HepG2 (cell line): ENCODE measurements at regions not wholly inside any gene's neighbourhood (a gene's known extent, or its start where the extent isn't known, plus 50 kb on each side); places are given as distances from the start of the nearest gene placed in this dataset.

Experiments used
- ATAC-seq: fragments of 200-7000 bp; cut with Tn5 transposase; 3 replicates; pipeline ENCODE4 v1.9.1; 2020; ENCODE audit warnings: mild to moderate bottlenecking, moderate library complexity
- BruUV-seq: library from RNA; stranded (reverse); fragments of 400-500 nt; replicated peaks from 2 replicates; lab custom pipeline; 2021; lab: Mats Ljungman, UMichigan
- CTCF ChIA-PET: fragments of 300-600 bp; formaldehyde crosslinking; extraction: SDS; loops from one replicate; lab custom pipeline; 2021; ENCODE audit warnings: low total read pairs, inconsistent platforms, low intra/inter-chr PET ratio; lab: Yijun Ruan, JAX
- POLR2A ChIA-PET: fragments of 350-600 bp; sonication (Branson Sonifier 250); formaldehyde crosslinking; loops from one replicate; lab custom pipeline; 2020; ENCODE audit warnings: antibody characterized with exemption, inconsistent platforms; lab: Yijun Ruan, JAX
- DNase-seq: peaks from one replicate; pipeline ENCODE4 v3.0.0-alpha.2; 2015; ENCODE audit warnings: low spot score
- FAIRE-seq: peaks from 3 replicates; lab custom pipeline; 2011; peaks lifted over from hg19 to GRCh38; lab: Jason Lieb, UNC
- H2AFZ ChIP-seq: one replicate; pipeline ENCODE4 v1.6.1; 2011; ENCODE audit warnings: low read length, inconsistent platforms
- H3K27ac ChIP-seq: fragments of 300-600 bp; 3 replicates; pipeline ENCODE4 v1.8.0; 2011; ENCODE audit warnings: mixed run types, mild to moderate bottlenecking, mixed read lengths, low read length, inconsistent platforms; ENCODE audit not compliant: insufficient read depth; ENCODE audit errors: extremely low read length
- H3K27me3 ChIP-seq, 2 experiments: fragments of 200-600 bp in 1 of 2; 2 replicates in 1 of 2; 3 replicates in 1 of 2; pipeline versions ENCODE4 v1.6.0 to v1.8.0; 2011; ENCODE audit warnings: low read length in 2 of 2, mild to moderate bottlenecking in 2 of 2, moderate library complexity in 2 of 2, inconsistent platforms in 1 of 2; ENCODE audit not compliant: insufficient read depth in 2 of 2, control insufficient read depth in 1 of 2
- H3K36me3 ChIP-seq, 2 experiments: fragments of 200-600 bp in 1 of 2; replicated peaks in 1 of 2; 2 replicates in 1 of 2; 3 replicates in 1 of 2; pipeline versions ENCODE4 v1.5.1 to v1.8.0; 2011; ENCODE audit warnings: low read length in 2 of 2, inconsistent platforms in 1 of 2; ENCODE audit not compliant: insufficient read depth in 2 of 2, control insufficient read depth in 1 of 2
- H3K4me1 ChIP-seq: 2 replicates; pipeline ENCODE4 v1.5.1; 2012; ENCODE audit warnings: low read length, inconsistent platforms; ENCODE audit not compliant: insufficient read depth
- H3K4me2 ChIP-seq: 2 replicates; pipeline ENCODE4 v1.6.0; 2011; ENCODE audit warnings: low read depth, low read length, inconsistent platforms
- H3K4me3 ChIP-seq, 3 experiments: fragments of 200-600 bp in 1 of 3; sonication (generic), shearing (Covaris generic) in 1 of 3; replicated peaks in 1 of 3; 2 replicates each; pipeline ENCODE4 v1.5.1; 2011 to 2016; ENCODE audit warnings: low read length in 3 of 3, inconsistent platforms in 2 of 3, low read depth in 2 of 3, mild to moderate bottlenecking in 2 of 3, control low read depth in 1 of 3, mixed read lengths in 1 of 3; ENCODE audit not compliant: insufficient read depth in 1 of 3
- H3K79me2 ChIP-seq: one replicate; pipeline ENCODE4 v1.6.1; 2011; ENCODE audit warnings: low read length, inconsistent platforms; ENCODE audit not compliant: insufficient read depth
- H3K9ac ChIP-seq: 2 replicates; pipeline ENCODE4 v1.6.0; 2011; ENCODE audit warnings: mild to moderate bottlenecking, low read depth, low read length, inconsistent platforms; ENCODE audit not compliant: insufficient read depth
- H3K9me3 ChIP-seq: 2 replicates; pipeline ENCODE4 v1.5.1; 2012; ENCODE audit warnings: mild to moderate bottlenecking, low read length
- H4K20me1 ChIP-seq: 2 replicates; pipeline ENCODE4 v1.6.0; 2011; ENCODE audit warnings: inconsistent platforms, mild to moderate bottlenecking, low read length, moderate library complexity; ENCODE audit not compliant: insufficient read depth
- ATM ChIP-seq: fragments of 450-650 bp; IDR thresholded peaks from 2 replicates; pipeline ENCODE4 v1.7.1; 2017; ENCODE audit warnings: mild to moderate bottlenecking, borderline replicate concordance
- HOXA5 ChIP-seq: sonication (generic); formaldehyde crosslinking; IDR thresholded peaks from 2 replicates; pipeline ENCODE4 v1.4.0; 2020; ENCODE audit warnings: missing genetic modification reagents
- KMT2B ChIP-seq: IDR thresholded peaks from 2 replicates; pipeline ENCODE4 v1.6.1; 2016; ENCODE audit warnings: missing genetic modification reagents, missing compliant biosample characterization
- NRL ChIP-seq: sonication (generic); formaldehyde crosslinking; IDR thresholded peaks from 2 replicates; pipeline ENCODE4 v1.5.0; 2020; ENCODE audit warnings: missing genetic modification reagents, mild to moderate bottlenecking, moderate library complexity, borderline replicate concordance
- RARG ChIP-seq: sonication (generic); formaldehyde crosslinking; IDR thresholded peaks from 2 replicates; pipeline ENCODE4 v1.4.0; 2020; ENCODE audit warnings: low read depth, mild to moderate bottlenecking, missing genetic modification reagents
- TRIM24 ChIP-seq: sonication (generic); formaldehyde crosslinking; IDR thresholded peaks from 2 replicates; pipeline ENCODE4 v1.8.0; 2022; ENCODE audit warnings: mild to moderate bottlenecking, missing genetic modification reagents
- ZBTB21 ChIP-seq: sonication (generic); formaldehyde crosslinking; IDR thresholded peaks from 2 replicates; pipeline ENCODE4 v1.4.0; 2020; ENCODE audit warnings: missing genetic modification reagents
- ZNF225 ChIP-seq: sonication (generic); formaldehyde crosslinking; IDR thresholded peaks from 2 replicates; pipeline ENCODE4 v1.4.0; 2020; ENCODE audit warnings: mild to moderate bottlenecking, missing genetic modification reagents
- ZNF251 ChIP-seq: sonication (generic); formaldehyde crosslinking; IDR thresholded peaks from 2 replicates; pipeline ENCODE4 v1.9.0; 2021; ENCODE audit warnings: mild to moderate bottlenecking, missing genetic modification reagents
- WGBS: methylation state at CpG from one replicate; pipeline ENCODE4 v1.1.6; 2017; ENCODE audit warnings: low lambda C conversion rate; 5-methylcytosine and 5-hydroxymethylcytosine counted together
- in situ Hi-C: cut with HindIII; loops from 2 replicates; pipeline ENCODE4 v1.10.0; 2017; ENCODE audit warnings: low pct_unique_long_range_greater_than_20kb; ENCODE audit not compliant: extremely low pct_ligation_motif_present
- intact Hi-C: fragments of 100-400 bp; cut with micrococcal nuclease; formaldehyde crosslinking; loops from one replicate; pipeline ENCODE4 v1.10.0; 2022; ENCODE audit not compliant: unreplicated experiment
- TF ChIP-seq, protein P1 (sequence below): sonication (generic); formaldehyde crosslinking; IDR thresholded peaks from 2 replicates; pipeline ENCODE4 v1.5.0; 2020; ENCODE audit warnings: mild to moderate bottlenecking, missing genetic modification reagents, moderate library complexity

DNA sequence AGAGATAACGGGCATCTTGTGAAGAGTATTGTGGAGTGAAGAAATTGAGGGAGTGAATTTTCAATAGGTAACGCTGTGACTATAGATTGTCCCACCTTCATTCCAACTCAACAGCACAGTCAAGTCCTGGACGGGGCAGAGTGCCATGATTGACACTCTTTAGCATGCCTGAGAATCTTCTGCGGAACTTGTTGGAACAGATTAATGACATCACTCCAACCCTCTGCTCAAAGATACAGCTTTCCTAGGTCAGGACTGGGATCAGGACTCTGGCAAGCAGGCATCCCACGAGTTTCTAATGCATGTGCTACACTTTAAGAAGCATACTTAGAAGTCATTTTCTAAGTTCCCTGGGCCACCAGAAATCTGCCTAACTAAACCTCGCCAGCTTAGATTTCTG, 267.6 kb upstream of the CFAP20DC start:
- no peak overlapping the region for H3K9ac ChIP-seq
- no peak overlapping the region for H3K4me3 ChIP-seq
- no TSS peak for BruUV-seq
- 63% methylated on average over 6 of the region's 6 CpGs for WGBS
- ChIA-PET POLR2A (no interaction called here), CTCF (no interaction called here)
- TF ChIP-seq ZBTB21 (CRISPR knock-in tag) (no peak), TRIM24 (no peak), ATM (no peak), HOXA5 (CRISPR knock-in tag) (no peak), RARG (CRISPR knock-in tag) (no peak), ZNF251 (CRISPR knock-in tag) (no peak), ZNF225 (CRISPR knock-in tag) (no peak), KMT2B (no peak), NRL (CRISPR knock-in tag) (no peak)
- TF ChIP-seq, protein P1, sequence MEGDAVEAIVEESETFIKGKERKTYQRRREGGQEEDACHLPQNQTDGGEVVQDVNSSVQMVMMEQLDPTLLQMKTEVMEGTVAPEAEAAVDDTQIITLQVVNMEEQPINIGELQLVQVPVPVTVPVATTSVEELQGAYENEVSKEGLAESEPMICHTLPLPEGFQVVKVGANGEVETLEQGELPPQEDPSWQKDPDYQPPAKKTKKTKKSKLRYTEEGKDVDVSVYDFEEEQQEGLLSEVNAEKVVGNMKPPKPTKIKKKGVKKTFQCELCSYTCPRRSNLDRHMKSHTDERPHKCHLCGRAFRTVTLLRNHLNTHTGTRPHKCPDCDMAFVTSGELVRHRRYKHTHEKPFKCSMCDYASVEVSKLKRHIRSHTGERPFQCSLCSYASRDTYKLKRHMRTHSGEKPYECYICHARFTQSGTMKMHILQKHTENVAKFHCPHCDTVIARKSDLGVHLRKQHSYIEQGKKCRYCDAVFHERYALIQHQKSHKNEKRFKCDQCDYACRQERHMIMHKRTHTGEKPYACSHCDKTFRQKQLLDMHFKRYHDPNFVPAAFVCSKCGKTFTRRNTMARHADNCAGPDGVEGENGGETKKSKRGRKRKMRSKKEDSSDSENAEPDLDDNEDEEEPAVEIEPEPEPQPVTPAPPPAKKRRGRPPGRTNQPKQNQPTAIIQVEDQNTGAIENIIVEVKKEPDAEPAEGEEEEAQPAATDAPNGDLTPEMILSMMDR = no peak
- no peaks in the 10 kb centered on the region for H3K27me3 ChIP-seq
- in situ Hi-C loops = no loop called here
- no peak for DNase-seq
- no peak overlapping the region for H2AFZ ChIP-seq
- no peaks in the 10 kb centered on the region for H4K20me1 ChIP-seq
- H3K79me2 ChIP-seq = no peaks in the 10 kb centered on the region
- no peak overlapping the region for H3K4me2 ChIP-seq
- H3K9me3 ChIP-seq = no peaks in the 10 kb centered on the region
- intact Hi-C loops = no loop called here
- H3K27ac ChIP-seq = no peak overlapping the region
- no peak for FAIRE-seq
- H3K36me3 ChIP-seq = no peaks in the 10 kb centered on the region
- no peak for ATAC-seq
- H3K4me1 ChIP-seq = peaks cover 9% of the 10 kb centered on the region
